ENCODE measurements at regions not wholly inside any gene's neighbourhood (a gene's known extent, or its start where the extent isn't known, plus 50 kb on each side); places are given as distances from the start of the nearest gene placed in this dataset.

DNA sequence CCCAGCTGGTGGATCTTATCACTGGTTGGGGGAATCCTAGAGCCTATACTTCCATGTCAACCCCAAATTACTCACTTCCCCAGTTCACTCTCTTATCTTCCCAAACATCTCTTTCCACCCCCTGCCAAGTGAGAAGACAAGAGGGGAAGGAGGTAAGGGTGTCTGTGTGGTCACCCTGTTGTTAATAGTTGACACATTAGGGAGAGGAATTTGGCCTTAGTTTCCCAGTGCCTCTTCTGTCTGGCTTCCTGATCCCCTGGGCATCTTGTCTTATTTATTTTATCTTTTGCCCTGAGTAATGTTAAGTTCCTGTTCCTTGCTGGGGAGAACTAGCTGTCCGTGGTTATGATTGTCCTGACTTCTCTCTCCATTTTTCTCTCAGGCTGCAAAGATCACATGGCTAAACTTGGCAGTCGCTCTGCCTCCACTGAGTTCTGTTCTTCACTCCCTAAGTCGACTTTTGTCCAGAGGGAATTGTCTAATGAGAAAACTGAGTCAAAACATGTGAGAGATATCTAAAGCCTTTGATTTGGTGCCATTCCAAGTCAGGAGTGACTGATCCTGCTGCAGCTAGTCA lies 157.1 kb upstream of the SYT6 start:
- TF ChIP-seq HDGF (IDR thresholded peaks at IDR 0.05; ENCODE audit: borderline replicate concordance) (no peak), TARDBP (IDR thresholded peaks at IDR 0.05) (no peak), ZNF384 (IDR thresholded peaks at IDR 0.05) (no peak), FOXA1 (IDR thresholded peaks at IDR 0.05) (no peak), SP1 (IDR thresholded peaks at IDR 0.05) (no peak), FOXM1 (IDR thresholded peaks at IDR 0.05; ENCODE audit: borderline replicate concordance) (no peak), LEF1 (IDR thresholded peaks at IDR 0.05; ENCODE audit: borderline replicate concordance) (no peak), SUZ12 (IDR thresholded peaks at IDR 0.05) (no peak), BHLHE40 (IDR thresholded peaks at IDR 0.05; ENCODE audit: borderline replicate concordance) (no peak), ELF4 (IDR thresholded peaks at IDR 0.05) (no peak)
